ENCODE measurements at regions not wholly inside any gene's neighbourhood (a gene's known extent, or its start where the extent isn't known, plus 50 kb on each side); places are given as distances from the start of the nearest gene placed in this dataset.

DNA sequence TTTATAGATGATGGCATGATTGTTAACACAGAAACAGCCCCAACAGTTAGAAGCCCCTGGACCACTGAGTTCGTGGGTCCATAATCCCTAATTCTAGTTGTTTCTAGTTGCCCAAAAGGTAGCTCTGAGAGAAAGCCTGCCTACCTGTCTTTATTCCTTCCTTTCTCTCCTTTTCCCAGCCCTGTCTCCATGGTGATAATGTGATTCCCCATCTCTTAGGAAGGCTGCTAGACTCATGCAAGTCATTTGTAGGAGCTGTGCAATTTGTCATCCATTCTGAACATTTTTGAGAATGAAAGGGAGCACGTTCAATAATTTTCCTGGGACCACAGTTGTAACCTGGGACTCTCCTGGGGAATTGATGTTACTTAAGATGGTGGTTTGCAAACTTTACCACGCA is 183.4 kb downstream of the EMX2 start:
- Histone ChIP-seq H3K9me3 (ENCODE audit: control insufficient read depth, low read depth, low read length) (no peaks in the 10 kb centered on the region), H3K27ac (ENCODE audit: low read length) (no peak overlapping the region), H3K27me3 (ENCODE audit: control insufficient read depth, insufficient read depth, low read length) (no peaks in the 10 kb centered on the region), H3K9ac (ENCODE audit: low read length) (no peak overlapping the region), H3K36me3 (ENCODE audit: control insufficient read depth, low read depth, low read length) (no peaks in the 10 kb centered on the region), H3K4me1 (ENCODE audit: control insufficient read depth, low read depth, low read length) (peaks cover 8% of the 10 kb centered on the region), H3K4me3 (ENCODE audit: low read length) (no peak overlapping the region)

DNA sequence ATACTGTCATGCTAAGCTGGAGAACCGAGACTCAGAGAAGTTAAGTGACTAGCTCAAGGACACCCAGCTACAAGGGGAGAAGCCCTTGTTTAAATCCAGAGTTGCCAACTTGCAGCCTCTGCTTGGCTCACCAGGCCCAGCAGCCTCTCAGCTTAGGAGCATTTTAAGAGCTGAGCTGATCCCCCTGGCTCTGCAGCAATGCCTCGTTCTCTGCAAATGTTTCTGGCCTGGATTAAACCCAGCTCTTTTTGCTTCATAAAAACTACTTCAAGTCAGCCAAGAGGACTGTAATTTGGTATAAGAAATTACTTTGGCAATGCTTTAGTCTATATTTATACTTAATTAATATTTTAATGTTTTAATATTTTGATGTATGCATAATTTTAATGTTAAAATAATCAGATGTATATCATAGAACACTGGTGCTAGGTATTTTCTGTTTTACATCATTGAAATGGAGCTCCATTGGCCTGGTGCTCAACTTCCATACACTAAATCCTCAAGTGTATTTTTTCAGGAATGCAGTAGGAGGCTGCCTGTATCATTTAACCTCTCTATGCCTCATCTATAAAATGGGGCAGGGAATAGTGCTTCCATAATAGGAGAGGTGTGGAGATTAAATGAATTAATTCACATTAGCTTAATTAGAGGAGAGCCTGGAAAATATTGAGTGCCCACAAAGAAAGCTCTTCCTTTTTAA is 184.2 kb downstream of the EMX2 start:
- Histone ChIP-seq H3K27ac (ENCODE audit: low read length) (no peak overlapping the region), H3K27me3 (ENCODE audit: control insufficient read depth, insufficient read depth, low read length) (no peaks in the 10 kb centered on the region), H3K4me3 (ENCODE audit: low read length) (no peak overlapping the region), H3K9me3 (ENCODE audit: control insufficient read depth, low read depth, low read length) (no peaks in the 10 kb centered on the region), H3K4me1 (ENCODE audit: control insufficient read depth, low read depth, low read length) (peaks cover 7% of the 10 kb centered on the region), H3K36me3 (ENCODE audit: control insufficient read depth, low read depth, low read length) (no peaks in the 10 kb centered on the region), H3K9ac (ENCODE audit: low read length) (no peak overlapping the region)

DNA sequence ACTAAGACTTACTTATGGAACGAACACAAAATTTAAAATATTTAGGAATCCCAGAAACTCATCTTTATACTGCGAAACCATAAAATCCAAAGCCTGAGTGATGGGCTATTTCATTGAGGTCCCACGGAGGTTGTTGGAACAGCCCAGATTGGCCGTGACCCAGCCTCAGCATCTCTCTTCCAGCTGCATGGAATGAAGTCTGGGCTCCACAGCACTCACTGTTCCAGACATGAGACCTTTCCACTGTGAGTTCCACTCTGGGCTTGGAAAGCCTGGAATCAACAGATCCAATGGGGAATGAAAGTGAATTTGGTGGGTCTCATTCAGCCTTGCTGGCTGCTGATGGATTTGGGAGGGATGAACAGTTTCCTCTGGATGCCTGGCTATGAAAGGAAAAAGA is 184.9 kb downstream of the EMX2 start:
- Histone ChIP-seq H3K4me3 (ENCODE audit: low read length) (no peak overlapping the region), H3K36me3 (ENCODE audit: control insufficient read depth, low read depth, low read length) (no peaks in the 10 kb centered on the region), H3K9me3 (ENCODE audit: control insufficient read depth, low read depth, low read length) (no peaks in the 10 kb centered on the region), H3K4me1 (ENCODE audit: control insufficient read depth, low read depth, low read length) (peaks cover 7% of the 10 kb centered on the region), H3K27ac (ENCODE audit: low read length) (no peak overlapping the region), H3K9ac (ENCODE audit: low read length) (no peak overlapping the region), H3K27me3 (ENCODE audit: control insufficient read depth, insufficient read depth, low read length) (no peaks in the 10 kb centered on the region)

DNA sequence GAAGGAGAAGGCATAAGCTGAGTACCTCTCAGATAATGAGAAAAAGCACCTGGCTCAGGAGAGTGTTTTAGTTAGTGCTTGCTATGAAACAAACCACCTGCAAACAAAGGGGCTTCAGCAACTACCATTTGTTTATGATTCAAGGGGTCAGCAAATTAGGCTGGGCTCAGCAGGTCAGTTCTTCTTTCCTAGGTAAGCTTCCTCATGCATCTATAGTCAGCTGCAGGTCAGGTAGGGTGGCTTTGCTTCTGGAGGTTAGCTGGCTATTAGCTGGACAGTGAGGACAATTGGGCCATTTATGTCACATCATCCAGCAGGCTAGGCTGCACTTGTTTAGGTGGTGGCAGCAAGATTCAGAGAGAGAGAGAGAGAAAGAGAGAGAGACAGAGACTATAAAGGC is 185.5 kb downstream of the EMX2 start:
- Histone ChIP-seq H3K4me1 (ENCODE audit: control insufficient read depth, low read depth, low read length) (peaks cover 7% of the 10 kb centered on the region), H3K4me3 (ENCODE audit: low read length) (no peak overlapping the region), H3K9me3 (ENCODE audit: control insufficient read depth, low read depth, low read length) (no peaks in the 10 kb centered on the region), H3K27ac (ENCODE audit: low read length) (no peak overlapping the region), H3K27me3 (ENCODE audit: control insufficient read depth, insufficient read depth, low read length) (no peaks in the 10 kb centered on the region), H3K9ac (ENCODE audit: low read length) (no peak overlapping the region), H3K36me3 (ENCODE audit: control insufficient read depth, low read depth, low read length) (no peaks in the 10 kb centered on the region)

DNA sequence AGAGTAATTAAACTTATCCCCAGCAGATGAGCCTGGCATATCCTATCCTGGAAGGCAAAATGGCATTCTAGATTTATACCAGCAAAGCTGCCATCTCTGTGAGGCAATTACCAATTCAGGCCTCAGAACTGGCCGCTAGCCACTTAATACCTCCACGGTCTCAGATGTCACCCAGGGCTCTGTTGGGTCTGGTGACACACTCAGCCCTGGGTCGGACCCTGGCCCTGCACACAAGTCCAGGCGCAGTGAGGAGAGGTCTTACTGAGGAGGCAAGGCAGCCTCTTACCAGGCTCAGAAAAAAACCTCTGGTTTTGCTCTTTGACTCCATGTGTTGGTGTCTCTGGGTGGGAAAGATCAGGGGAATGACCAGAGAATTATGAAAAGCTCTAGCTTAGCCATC is 186.6 kb downstream of the EMX2 start:
- H3K4me3 ChIP-seq (ENCODE audit: low read length) = no peak overlapping the region
- no peaks in the 10 kb centered on the region for H3K9me3 ChIP-seq (ENCODE audit: control insufficient read depth, low read depth, low read length)
- no peak overlapping the region for H3K27ac ChIP-seq (ENCODE audit: low read length)
- no peak overlapping the region for H3K9ac ChIP-seq (ENCODE audit: low read length)
- H3K27me3 ChIP-seq (ENCODE audit: control insufficient read depth, insufficient read depth, low read length) = no peaks in the 10 kb centered on the region
- H3K36me3 ChIP-seq (ENCODE audit: control insufficient read depth, low read depth, low read length) = no peaks in the 10 kb centered on the region
- H3K4me1 ChIP-seq (ENCODE audit: control insufficient read depth, low read depth, low read length) = peaks cover 7% of the 10 kb centered on the region

DNA sequence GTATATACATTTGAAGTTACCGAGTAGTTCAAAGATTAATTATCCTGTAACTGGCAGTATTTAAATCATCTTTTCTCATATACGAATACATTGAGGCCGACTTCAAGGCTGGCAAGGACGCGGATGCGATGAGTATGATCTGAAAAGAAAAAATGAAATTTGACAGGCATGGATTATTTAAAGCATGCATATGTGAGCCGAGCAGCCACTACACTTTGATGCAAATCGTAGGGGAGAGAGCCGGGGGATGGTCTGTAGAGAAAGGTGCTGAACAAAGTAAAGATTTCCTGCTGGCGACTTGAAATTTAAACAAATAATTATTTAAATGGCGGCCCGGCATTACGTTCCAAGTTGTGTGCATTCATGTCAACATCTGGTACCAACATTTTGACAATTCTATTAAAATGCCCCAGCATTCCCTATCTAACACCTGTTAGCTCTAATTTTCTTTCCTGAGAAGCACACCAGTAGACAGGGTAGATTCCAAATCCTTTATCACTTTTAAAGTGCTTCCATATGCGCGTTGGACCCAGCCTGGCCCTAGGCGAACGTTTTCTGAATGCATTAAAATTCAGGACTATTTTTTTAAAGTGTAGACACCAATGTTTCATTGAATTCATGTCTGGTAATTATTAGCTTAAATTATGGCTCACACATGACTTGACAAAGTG is 188.7 kb downstream of the EMX2 start:
- no peak overlapping the region for H3K9ac ChIP-seq (ENCODE audit: low read length)
- no peak overlapping the region for H3K27ac ChIP-seq (ENCODE audit: low read length)
- no peaks in the 10 kb centered on the region for H3K9me3 ChIP-seq (ENCODE audit: control insufficient read depth, low read depth, low read length)
- H3K36me3 ChIP-seq (ENCODE audit: control insufficient read depth, low read depth, low read length) = no peaks in the 10 kb centered on the region
- H3K27me3 ChIP-seq (ENCODE audit: control insufficient read depth, insufficient read depth, low read length) = no peaks in the 10 kb centered on the region
- peaks cover 7% of the 10 kb centered on the region for H3K4me1 ChIP-seq (ENCODE audit: control insufficient read depth, low read depth, low read length)
- H3K4me3 ChIP-seq (ENCODE audit: low read length) = no peak overlapping the region

DNA sequence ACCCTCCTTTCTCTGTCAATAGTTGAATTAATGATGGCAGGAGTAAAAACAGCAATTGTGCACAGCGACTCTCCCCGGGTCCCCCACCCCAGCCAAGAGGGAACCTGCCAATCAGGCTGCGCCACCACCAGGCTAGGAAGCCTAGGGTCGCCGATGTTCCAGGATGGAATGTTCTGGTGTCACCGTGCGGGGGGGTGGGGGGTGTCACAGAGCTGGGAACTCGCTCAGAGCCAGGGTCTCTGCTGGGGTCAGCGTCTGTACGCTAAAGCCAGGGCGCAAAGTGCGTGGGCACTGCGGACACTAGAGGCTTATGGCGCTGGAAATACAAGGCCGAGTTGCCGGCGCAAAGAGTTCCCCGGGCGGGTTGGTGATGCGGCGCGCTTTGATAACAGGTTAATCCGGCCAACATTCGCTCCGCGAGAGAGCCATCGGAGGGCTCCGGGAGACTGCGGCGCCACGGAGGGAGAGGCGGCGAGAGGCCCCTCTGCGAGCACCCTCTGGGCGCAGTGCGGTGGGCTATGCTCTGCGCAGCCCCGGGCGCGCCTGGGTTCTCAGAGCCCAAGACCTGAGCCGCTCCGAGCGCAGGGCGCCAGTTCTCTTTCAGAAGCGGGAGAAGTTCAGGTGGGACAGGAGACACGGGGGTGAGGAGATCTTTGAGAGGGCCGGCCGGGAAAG is 192.3 kb downstream of the EMX2 start:
- no peaks in the 10 kb centered on the region for H3K9me3 ChIP-seq (ENCODE audit: control insufficient read depth, low read depth, low read length)
- no peak overlapping the region for H3K27ac ChIP-seq (ENCODE audit: low read length)
- H3K9ac ChIP-seq (ENCODE audit: low read length) = no peak overlapping the region
- no peaks in the 10 kb centered on the region for H3K36me3 ChIP-seq (ENCODE audit: control insufficient read depth, low read depth, low read length)
- H3K4me1 ChIP-seq (ENCODE audit: control insufficient read depth, low read depth, low read length) = peaks cover 7% of the 10 kb centered on the region
- H3K27me3 ChIP-seq (ENCODE audit: control insufficient read depth, insufficient read depth, low read length) = no peaks in the 10 kb centered on the region
- H3K4me3 ChIP-seq (ENCODE audit: low read length) = no peak overlapping the region

DNA sequence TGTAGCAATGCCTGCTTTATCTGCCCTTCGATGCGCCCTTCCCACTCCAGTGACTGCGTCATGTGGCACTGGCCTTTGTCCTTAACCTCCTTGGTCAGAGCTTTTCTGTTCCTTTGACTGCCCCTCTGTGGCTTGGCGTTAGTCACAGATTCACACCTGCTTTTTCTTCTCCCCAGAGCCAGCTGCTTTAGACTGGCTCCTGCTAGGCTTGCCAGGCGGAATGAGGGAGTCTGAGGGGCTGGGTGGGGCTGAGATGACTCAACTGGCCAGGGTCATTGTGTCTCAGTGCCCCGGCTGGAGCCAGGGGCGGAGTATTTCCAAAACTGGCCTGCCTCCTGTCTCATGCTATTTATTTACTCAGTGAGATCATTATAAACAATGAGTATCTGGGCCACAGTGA is 194.1 kb downstream of the EMX2 start:
- no peaks in the 10 kb centered on the region for H3K9me3 ChIP-seq (ENCODE audit: control insufficient read depth, low read depth, low read length)
- H3K4me3 ChIP-seq (ENCODE audit: low read length) = no peak overlapping the region
- no peak overlapping the region for H3K27ac ChIP-seq (ENCODE audit: low read length)
- H3K4me1 ChIP-seq (ENCODE audit: control insufficient read depth, low read depth, low read length) = peaks cover under 1% of the 10 kb centered on the region
- no peaks in the 10 kb centered on the region for H3K27me3 ChIP-seq (ENCODE audit: control insufficient read depth, insufficient read depth, low read length)
- H3K9ac ChIP-seq (ENCODE audit: low read length) = no peak overlapping the region
- no peaks in the 10 kb centered on the region for H3K36me3 ChIP-seq (ENCODE audit: control insufficient read depth, low read depth, low read length)

DNA sequence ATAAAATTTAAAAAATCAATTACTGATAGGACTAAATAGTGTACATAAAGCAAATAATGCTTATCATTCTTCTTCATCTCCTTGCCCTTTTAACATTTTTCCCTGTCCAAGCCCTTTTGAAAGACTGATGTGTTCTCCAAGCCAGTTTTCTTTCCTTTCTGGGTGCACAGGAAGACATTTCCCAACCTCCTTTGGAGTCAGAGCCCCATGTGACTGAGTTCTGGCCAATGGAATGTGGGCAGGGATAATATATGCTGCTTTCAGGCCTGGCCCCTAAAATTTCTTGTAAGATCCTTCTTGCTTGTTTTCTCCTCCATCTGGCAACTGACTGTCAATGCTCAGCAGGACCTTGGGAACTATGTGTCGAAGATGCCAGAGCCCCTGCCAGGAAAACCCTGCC is 197.5 kb downstream of the EMX2 start:
- no peak overlapping the region for H3K9ac ChIP-seq (ENCODE audit: low read length)
- no peaks in the 10 kb centered on the region for H3K4me1 ChIP-seq (ENCODE audit: control insufficient read depth, low read depth, low read length)
- no peak overlapping the region for H3K4me3 ChIP-seq (ENCODE audit: low read length)
- H3K27ac ChIP-seq (ENCODE audit: low read length) = no peak overlapping the region
- H3K9me3 ChIP-seq (ENCODE audit: control insufficient read depth, low read depth, low read length) = no peaks in the 10 kb centered on the region
- H3K27me3 ChIP-seq (ENCODE audit: control insufficient read depth, insufficient read depth, low read length) = no peaks in the 10 kb centered on the region
- no peaks in the 10 kb centered on the region for H3K36me3 ChIP-seq (ENCODE audit: control insufficient read depth, low read depth, low read length)

DNA sequence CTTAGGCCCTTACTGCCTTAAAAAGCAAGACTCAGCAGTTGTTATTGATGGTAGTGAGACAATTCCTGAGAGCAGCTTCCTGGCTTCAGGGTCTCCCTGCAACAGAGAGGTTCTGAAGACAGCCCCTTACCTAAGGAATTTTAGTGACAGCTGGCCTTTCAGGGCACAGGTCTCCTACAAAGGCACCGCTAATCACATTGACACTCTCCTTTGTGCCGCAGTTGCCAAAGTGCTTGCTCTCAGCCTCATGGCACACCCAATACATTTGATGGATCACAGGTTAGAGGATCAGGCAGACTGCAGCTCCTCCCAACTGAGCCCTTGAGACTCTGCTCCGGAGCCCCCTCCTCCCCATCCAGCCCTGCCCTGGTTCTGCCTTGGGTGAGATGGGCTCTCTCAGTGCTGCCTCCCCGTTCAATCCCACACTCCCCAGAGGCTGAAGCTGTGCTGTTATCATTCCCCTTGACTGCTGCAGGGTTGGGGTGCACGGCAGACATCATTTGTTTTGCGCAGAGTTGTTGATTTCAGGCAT is 198.2 kb downstream of the EMX2 start:
- H3K4me3 ChIP-seq (ENCODE audit: low read length) = no peak overlapping the region
- no peaks in the 10 kb centered on the region for H3K36me3 ChIP-seq (ENCODE audit: control insufficient read depth, low read depth, low read length)
- no peaks in the 10 kb centered on the region for H3K27me3 ChIP-seq (ENCODE audit: control insufficient read depth, insufficient read depth, low read length)
- no peaks in the 10 kb centered on the region for H3K9me3 ChIP-seq (ENCODE audit: control insufficient read depth, low read depth, low read length)
- no peaks in the 10 kb centered on the region for H3K4me1 ChIP-seq (ENCODE audit: control insufficient read depth, low read depth, low read length)
- H3K9ac ChIP-seq (ENCODE audit: low read length) = no peak overlapping the region
- no peak overlapping the region for H3K27ac ChIP-seq (ENCODE audit: low read length)

DNA sequence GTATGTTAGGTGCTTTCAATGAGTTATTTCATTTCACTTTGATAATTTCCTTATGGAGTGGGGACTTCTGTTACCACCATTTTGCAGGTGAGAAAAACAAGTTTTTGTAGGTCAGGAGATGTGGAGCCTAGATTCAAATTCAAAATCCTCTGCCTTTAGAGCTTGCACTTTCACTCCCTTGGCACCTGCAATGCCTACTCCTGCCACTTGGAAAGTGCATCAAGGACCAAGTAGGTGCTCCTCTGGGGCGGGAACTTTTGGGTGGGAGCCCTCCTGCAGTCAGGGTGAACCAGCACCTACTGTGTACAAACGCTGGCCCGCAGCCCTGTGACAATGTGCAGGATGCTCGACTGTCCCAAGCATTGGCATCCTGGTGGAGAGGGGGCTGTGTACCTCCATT is 199.0 kb downstream of the EMX2 start:
- Histone ChIP-seq H3K27ac (ENCODE audit: low read length) (no peak overlapping the region), H3K4me3 (ENCODE audit: low read length) (no peak overlapping the region), H3K36me3 (ENCODE audit: control insufficient read depth, low read depth, low read length) (no peaks in the 10 kb centered on the region), H3K4me1 (ENCODE audit: control insufficient read depth, low read depth, low read length) (no peaks in the 10 kb centered on the region), H3K9ac (ENCODE audit: low read length) (no peak overlapping the region), H3K9me3 (ENCODE audit: control insufficient read depth, low read depth, low read length) (no peaks in the 10 kb centered on the region), H3K27me3 (ENCODE audit: control insufficient read depth, insufficient read depth, low read length) (no peaks in the 10 kb centered on the region)
